ENCODE measurements at regions not wholly inside any gene's neighbourhood (a gene's known extent, or its start where the extent isn't known, plus 50 kb on each side); places are given as distances from the start of the nearest gene placed in this dataset.

GRCh38 chr2:240346015-240346752 lies 89.3 kb upstream of the GPC1 start:
- no peak overlapping the region for H2AFZ ChIP-seq (ENCODE audit: low read depth)
- peaks cover 0 to 15% of the 10 kb centered on the region in 2 experiments; a peak in 1 of 4 replicates for H3K4me1 ChIP-seq (ENCODE audit: control insufficient read depth in 1 of 2, insufficient read depth in 2 of 2, low read depth in 1 of 2, low read length in 1 of 2)
- WGBS (ENCODE audit: low lambda C conversion rate): 46% methylated on average over 12 of the region's 16 CpGs
- no peaks in the 10 kb centered on the region for H3F3A ChIP-seq (replicated peaks; ENCODE audit: insufficient read depth)
- no peaks in the 10 kb centered on the region for H3K79me2 ChIP-seq (ENCODE audit: insufficient read depth)
- H3K4me2 ChIP-seq: no peak overlapping the region
- no peaks in the 10 kb centered on the region for H3K36me3 ChIP-seq (replicated peaks in 1 of 2; ENCODE audit: control insufficient read depth in 1 of 2, insufficient read depth in 2 of 2, low read length in 1 of 2)
- no peaks in the 10 kb centered on the region for H4K20me1 ChIP-seq (ENCODE audit: insufficient read depth)
- TF ChIP-seq GATA2 (CRISPR knock-in tag; IDR thresholded peaks at IDR 0.05) (no peak), POLR2AphosphoS5 (IDR thresholded peaks at IDR 0.05; ENCODE audit: low read depth, low read length) (no peak), FOXJ3 (CRISPR knock-in tag; IDR thresholded peaks at IDR 0.05) (no peak), MXI1 (IDR thresholded peaks at IDR 0.05; ENCODE audit: low read depth, low read length) (no peak), MEF2A (IDR thresholded peaks at IDR 0.05; ENCODE audit: borderline replicate concordance, low read depth) (no peak), NRF1 (IDR thresholded peaks at IDR 0.05; ENCODE audit: low read depth, low read length) (no peak), RCOR1 (IDR thresholded peaks at IDR 0.05; ENCODE audit: low read length) (no peak), REST (IDR thresholded peaks at IDR 0.05; ENCODE audit: low read depth, low read length) (no peak), PBX3 (IDR thresholded peaks at IDR 0.05) (no peak), JUND (IDR thresholded peaks at IDR 0.05) (no peak), MAX (IDR thresholded peaks at IDR 0.05; ENCODE audit: low read depth) (no peak), ELF1 (IDR thresholded peaks at IDR 0.05) (no peak), ZBTB33 (IDR thresholded peaks at IDR 0.05; ENCODE audit: borderline replicate concordance, low read depth) (no peak)
- H3K27me3 ChIP-seq (ENCODE audit: insufficient read depth): no peaks in the 10 kb centered on the region
- no peak overlapping the region for H3K9ac ChIP-seq
- no peaks in the 10 kb centered on the region for H3K9me3 ChIP-seq
- H3K27ac ChIP-seq (ENCODE audit: low read depth in 2 of 2, low read length in 1 of 2): no peak overlapping the region
- no peaks in the 10 kb centered on the region for H3K9me2 ChIP-seq
- no peak for DNase-seq
- H3K4me3 ChIP-seq (ENCODE audit: low read depth in 2 of 2, low read length in 1 of 2): no peak overlapping the region
- ChIA-PET CTCF (no interaction called here), POLR2A (no interaction called here)

Data from SK-N-SH (cell line).